C4-2B (cell line): ENCODE measurements at regions not wholly inside any gene's neighbourhood (a gene's known extent, or its start where the extent isn't known, plus 50 kb on each side); places are given as distances from the start of the nearest gene placed in this dataset.

ENCODE experiments used
- ZFX ChIP-seq: fragments of 450-650 bp; IDR thresholded peaks from 2 replicates; pipeline ENCODE4 v1.6.1; 2017
- TF ChIP-seq, protein P1 (sequence below): fragments of 450-650 bp; conservative IDR thresholded peaks from 2 replicates; pipeline ENCODE4 v1.5.1; 2017; ENCODE audit warnings: mild to moderate bottlenecking

DNA sequence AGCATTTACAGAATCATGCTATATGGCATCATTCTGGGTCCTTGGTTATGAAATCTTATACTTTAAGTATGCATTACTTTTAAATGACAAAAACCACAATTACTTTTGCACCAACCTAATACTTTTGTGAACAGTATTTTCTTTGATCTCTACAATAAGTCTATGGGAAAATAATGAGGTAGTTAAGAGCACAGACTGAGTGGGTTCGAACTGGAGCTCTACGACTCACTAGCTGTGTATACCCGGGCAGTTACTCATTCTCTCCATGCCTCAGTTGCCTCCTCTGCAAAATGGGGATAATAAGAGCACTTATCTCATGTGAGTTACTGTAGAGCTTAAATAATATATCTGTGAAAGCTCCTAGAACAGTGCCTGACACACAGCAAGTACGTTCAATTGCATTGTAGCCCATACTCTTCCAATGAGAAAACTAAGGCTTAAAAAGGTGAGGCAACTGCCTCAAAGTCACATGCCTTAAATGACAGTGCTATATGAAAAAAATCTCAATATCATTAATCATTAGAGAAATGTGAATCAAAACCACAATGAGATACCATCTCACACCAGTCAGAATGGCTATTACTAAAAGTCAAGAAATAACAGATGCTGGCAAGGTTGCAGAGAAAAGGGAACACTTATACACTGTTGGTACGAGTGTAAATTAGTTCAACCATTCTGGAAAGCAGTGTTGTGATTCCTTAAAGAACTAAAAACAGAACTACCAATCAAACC is 151.5 kb downstream of the CHIC2 start:
- TF ChIP-seq, protein P1, sequence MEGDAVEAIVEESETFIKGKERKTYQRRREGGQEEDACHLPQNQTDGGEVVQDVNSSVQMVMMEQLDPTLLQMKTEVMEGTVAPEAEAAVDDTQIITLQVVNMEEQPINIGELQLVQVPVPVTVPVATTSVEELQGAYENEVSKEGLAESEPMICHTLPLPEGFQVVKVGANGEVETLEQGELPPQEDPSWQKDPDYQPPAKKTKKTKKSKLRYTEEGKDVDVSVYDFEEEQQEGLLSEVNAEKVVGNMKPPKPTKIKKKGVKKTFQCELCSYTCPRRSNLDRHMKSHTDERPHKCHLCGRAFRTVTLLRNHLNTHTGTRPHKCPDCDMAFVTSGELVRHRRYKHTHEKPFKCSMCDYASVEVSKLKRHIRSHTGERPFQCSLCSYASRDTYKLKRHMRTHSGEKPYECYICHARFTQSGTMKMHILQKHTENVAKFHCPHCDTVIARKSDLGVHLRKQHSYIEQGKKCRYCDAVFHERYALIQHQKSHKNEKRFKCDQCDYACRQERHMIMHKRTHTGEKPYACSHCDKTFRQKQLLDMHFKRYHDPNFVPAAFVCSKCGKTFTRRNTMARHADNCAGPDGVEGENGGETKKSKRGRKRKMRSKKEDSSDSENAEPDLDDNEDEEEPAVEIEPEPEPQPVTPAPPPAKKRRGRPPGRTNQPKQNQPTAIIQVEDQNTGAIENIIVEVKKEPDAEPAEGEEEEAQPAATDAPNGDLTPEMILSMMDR: no peak
- TF ChIP-seq ZFX: no peak
